COR-L47 (cell line): ENCODE measurements at regions not wholly inside any gene's neighbourhood (a gene's known extent, or its start where the extent isn't known, plus 50 kb on each side); places are given as distances from the start of the nearest gene placed in this dataset.
"Not testable (repeated sequence)": the region's sequence is repeated elsewhere in the genome, so short reads cannot be mapped to it uniquely, and the experiment has no call there.

Source experiments
- DNase-seq: peaks from one replicate; lab custom pipeline; 2025; lab: John Stamatoyannopoulos, UW

DNA sequence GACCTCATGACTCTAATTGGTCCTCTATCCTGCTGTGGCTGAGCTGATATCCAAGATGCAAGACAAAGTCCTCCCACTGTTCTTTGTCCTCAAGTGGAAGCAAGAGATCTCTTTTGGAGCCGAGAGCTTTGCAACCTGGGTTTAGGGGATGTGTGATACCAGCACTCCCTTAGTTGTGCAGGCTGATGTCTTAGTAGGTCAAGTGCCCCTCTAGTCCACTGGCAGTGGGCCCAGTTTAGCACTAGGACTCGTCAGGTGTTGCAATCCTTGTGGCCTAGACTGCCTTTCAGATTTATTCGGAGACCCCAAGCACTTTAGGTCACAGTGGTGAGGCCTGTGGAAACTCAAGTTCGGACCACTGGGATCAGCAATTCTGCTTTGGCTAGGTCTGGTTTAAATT, 64.0 kb downstream of the GPRASP3 start:
- no peak for DNase-seq

DNA sequence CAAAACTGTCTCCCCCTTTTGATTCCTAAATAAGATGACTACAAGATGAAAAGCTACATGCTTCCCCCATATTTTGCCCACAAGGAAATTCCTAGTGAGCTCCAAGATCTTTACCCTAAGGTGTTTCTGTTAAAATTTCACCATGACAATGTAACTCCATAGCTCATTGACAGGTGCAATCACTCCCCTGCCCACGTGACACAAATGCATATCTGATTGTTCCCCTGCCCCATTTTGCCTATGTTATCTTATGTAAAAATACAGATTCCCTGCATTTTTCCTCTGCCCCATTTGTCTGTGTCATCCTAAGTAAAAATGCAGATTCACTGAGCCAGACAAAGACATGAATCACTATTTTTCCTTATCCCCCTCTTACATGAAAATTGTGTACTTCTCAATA, 66.7 kb downstream of the GPRASP3 start:
- DNase-seq, result no peak

DNA sequence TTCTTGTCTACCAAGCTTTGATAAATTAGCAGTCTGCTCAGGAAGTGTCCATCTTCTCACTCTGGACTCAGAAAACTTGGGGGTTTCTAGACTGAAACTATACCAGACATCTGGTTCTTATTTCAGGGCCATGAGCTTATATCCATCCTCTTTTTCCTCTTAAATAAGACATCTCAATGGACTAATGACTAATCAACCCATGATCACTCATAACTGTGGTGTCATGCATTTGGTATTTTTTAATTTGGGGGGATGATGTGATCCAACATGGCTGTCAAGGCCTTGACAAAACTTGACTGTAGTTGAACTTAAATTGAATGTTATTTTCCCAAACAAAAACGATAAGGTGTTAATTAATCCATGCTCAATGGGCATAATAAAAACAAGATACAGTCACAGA, 87.8 kb downstream of the GPRASP3 start:
- DNase-seq, result no peak

DNA sequence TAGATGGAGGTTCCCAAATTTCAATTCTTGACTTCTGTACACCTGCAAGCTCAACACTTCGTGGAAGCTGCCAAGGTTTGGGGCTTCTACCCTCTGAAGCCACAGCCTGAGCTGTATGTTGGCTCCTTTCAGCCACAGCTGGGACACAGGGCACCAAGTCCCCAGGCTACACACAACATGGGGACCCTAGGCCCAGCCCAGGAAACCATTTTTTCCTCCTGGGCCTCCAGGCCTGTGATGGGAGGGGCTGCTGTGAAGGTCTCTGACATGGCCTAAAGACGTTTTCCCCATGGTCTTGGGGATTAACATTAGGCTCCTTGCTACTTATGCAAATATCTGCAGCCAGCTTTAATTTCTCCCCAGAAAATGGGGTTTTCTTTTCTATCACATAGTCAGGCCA, 97.7 kb downstream of the GPRASP3 start:
- not testable (repeated sequence) for DNase-seq

DNA sequence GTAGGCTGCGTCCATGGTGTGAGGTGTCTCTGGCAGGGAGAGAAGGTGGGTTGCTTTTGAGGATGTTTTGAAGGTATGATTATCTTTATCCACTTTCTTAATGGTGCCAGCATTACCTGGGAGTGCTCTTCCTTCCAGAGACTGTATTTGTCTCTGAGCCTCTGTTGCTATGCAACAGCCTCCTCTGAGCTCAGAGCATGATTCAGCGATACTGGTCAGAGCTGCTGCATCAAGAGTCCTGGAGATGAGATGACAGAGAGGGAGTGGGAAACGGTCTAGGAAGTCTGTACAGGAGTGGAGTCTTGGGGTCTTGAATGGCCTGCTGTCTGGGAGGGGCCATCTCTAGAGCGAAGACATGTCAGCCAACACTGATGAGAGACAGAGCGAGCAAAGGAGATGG, 104.4 kb upstream of the RAB40AL start:
- DNase-seq, result no peak

DNA sequence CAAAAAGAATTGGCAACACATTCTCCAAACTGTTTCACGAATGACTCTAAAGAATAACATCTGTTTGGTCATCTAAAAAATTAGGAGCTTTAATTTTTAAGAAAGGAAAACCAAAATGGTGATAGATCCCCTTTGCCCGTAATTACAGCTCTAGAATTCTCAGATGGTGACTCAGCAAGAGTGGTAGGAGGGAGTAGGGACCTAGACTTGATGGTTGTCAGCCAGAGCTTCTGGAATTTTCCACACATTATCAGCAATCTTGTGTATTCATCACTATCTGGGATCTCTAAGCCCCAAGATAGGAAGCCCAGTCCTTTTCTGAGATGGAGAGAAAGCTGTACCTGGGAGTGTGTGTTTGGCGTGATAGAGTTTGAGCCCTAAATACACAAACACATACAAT, 103.9 kb upstream of the RAB40AL start:
- DNase-seq, result no peak

DNA sequence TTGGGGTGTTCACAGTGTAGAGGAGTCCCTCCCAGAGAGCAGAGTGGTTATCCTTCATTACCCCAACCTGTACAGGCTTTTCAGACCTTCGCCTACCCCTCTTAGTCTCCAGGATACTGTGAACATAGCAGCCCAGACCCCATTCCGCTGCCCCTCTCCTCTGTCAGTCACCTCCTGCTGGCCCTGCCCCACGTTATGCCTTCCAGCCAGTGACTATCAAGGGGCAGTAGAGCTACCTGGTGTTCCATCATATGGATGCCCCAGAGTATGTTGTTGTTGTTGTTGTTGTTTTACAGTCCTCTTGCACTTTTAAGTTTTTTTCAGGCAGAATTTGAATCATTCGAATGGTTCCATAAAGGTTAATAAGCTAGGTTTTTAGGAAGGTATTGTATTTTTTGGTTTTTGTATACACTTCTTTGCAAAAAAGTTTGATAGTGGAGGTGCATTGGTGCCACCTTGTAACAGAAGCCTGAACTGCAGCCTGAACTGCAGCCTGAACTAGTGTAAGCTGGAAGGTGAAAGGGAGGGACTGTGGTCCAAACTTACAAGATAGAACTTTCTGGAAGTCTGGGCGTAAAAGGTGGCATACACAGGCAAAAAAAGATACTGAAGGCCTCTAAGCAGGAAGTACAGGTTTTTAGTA, 101.4 kb upstream of the RAB40AL start:
- no peak for DNase-seq

DNA sequence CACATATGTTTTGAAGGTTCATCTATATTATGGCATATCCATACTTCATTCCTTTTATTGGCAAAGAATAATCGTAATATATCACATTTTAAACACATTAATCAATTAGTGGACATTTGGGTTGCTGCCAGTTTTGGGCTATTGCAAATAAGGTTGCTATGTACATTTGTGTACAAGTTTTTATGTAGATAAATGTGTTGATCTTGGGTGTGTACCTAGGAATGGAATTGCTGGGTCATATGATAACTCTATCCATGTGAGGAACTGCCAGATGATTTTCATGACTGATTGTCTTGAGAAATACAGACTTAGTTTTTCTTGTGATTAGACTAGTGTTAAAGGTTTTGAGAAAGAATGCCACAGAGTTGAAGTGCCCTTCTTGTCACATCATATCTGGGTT, 99.2 kb upstream of the RAB40AL start:
- no peak for DNase-seq

DNA sequence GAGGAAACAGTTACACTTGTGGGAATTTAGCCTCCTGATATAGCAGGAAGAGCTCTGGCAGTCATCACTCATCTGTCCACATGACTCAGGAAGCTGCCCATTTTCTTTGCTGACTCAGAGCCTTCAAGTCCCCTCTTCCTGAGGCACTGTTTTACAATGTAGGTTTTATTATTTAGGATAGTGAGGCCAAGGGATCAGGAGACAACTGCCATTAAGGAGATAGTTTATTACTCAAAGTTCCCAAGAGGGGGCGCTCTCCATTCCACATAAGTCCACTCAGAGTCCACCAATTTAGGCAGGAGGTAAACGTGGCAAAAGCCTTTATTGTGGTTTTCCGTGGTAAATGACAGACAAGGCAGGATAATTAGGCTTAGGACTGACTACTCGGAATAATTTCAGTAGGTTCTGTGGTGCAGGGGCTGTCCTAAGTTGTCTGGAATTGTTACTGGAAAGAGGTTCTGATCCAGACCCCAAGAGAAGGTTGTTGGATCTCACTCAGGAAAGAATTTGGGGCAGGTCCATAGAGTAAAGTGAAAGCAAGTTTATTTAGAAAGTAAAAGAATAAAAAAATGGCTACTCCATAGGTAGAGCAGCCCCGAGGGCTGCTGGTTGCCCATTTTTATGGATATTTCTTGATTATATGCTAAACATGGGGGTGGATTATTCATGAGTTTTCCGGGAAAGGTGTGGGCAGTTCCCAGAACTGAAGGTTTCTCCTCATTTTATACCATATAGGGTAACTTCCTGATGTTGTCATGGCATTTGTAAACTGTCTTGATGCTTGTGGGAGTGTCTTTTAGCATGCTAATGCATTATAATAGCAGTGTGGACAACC, 96.0 kb upstream of the RAB40AL start:
- no peak for DNase-seq

DNA sequence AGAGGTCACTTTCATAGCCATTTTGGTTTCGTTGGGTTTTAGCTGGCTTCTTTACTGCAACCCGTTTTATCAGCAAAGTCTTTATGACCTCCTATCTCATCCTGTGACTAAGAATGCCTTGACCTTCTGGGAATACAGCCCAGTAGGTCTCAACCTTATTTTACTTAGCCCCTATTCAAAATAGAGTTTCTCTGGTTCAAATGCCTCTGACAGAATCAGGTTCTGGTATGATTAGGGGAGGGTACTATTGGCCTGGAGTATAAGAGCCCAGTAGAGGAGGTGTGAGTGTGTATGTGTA, 95.4 kb upstream of the RAB40AL start:
- DNase-seq, result no peak

DNA sequence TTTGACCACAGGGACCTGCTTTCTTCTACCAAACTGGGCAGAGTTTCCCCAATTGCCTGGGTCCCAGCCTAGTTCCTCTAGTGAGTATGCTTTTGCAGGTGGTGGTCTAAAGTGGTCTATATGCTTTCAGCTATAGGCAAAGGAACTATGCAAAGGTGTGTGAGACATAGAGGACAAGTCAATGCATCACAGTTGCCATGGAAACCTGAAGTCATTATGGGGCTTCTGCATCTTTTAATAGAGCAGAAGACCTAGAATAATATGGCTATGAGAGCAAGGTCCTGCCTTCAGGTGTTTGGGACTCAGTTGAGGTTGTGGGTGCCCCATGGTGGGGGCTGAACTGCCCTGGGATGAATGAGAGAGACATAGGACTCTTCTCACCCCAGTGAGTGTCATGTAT, 92.1 kb upstream of the RAB40AL start:
- DNase-seq, result no peak

DNA sequence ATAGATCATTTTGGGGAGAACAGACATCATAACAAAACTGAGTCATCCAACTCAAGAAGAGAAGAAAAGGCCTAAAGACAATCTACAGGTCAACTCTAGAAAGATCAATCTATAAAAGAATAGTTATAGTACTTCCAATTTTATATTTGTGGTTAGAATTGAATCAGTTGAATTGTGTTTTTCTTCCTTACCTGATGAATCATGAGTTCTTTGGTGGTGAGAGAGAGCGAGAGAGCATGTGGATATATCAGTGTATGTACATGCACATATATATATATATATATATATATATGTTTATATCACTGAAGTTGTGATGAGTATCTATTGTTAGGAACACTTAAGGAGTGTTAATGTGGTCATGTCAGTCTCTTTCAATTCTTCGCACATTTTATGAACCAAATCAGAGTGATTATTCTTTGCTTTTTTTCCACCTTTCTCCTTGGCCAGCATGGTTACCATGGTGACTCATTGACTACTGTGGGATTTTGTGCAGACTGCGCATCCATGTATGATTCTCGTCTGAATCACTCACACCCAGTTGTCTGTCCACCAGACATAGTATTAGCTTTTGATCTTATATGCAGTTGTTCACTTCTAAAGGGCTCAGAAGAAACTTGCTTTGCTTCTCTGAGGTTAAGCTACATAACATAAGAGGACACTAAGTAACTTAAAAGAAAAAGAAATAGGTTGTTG, 90.4 kb upstream of the RAB40AL start:
- no peak for DNase-seq

DNA sequence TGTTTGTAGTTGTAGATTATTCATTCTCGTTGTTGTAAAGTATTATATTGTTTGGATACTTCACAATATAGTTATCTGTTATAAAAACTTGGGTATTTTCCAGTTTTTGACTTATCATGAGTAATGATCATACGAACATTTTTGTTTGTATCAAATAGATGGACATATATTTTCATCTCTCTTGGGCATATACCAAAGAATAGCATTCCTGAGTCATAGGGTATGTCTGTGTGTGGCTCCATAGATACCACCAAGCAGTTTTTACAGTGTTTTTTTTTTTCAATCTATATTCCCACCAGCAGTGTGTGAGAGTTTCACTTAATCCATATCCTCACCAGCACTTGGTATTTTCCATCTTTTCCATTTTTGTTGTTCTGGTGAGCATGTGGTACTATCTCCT, 89.7 kb upstream of the RAB40AL start:
- DNase-seq, result no peak

DNA sequence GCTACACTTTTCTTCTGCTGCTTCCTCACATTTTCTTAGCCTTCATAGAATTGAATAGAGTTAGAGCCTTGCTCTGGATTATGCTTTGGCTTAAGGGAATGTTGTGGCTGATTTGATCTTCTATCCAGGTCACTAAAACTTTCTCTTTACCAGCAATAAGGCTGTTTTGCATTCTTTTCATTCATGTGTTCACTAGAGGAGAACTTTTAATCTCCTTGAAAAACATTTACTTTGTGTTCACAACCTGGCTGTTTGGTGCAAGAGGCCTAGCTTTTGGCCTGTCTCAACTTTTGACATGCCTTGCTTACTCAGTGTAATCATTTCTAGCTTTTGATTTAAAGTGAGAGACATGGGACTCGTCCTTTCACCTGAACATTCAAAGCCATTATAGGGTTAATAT, 87.7 kb upstream of the RAB40AL start:
- DNase-seq, result no peak

DNA sequence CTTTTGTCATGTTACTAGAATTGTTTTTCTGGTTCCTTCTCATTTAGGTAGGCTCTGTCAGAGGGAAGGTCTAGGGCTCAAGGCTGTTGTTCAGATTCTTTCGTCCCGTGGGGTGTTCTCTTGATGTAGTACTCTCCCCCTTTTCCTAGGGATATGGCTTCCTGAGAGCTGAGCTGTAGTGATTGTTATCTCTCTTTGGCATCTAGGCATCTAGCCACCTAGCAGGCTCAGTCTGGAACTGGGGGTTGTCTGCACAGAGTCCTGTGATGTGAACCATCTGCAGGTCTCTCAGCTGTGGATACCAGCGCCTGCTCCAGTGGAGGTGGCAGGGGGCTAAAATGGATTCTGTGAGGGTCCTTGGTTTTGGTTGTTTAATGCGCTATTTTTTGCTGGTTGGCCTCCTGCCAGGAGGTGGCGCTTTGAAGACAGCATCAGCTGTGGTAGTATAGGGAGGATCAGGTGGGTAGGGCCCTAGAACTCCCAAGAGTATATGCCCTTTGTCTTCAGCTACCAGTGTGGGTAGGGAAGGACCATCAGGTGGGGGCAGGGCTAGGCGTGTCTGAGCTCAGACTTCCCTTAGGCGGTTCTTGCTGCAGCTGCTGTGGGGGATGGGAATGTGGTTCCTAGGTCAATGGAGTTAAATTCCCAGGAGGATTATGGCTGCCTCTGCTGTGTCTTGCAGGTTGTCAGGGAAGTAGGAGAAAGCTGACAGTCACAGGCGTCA, 78.1 kb upstream of the RAB40AL start:
- DNase-seq, result not testable (repeated sequence)

DNA sequence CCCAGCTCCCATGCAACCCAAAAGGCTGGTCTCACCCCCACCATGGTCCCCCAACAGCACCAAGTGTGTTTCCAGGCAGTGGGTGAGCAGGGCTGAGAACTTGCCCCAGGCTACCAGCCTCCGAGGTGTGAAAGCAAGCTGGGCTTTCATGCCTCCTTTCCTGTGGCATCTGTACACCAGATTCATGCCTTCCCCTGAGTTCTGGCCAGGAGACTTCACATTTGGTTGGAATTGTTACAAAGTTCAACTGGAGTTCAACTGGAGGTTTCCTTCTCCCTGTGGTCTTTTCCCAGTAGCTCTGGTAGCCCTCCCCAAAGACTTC, 77.6 kb upstream of the RAB40AL start:
- no peak for DNase-seq

DNA sequence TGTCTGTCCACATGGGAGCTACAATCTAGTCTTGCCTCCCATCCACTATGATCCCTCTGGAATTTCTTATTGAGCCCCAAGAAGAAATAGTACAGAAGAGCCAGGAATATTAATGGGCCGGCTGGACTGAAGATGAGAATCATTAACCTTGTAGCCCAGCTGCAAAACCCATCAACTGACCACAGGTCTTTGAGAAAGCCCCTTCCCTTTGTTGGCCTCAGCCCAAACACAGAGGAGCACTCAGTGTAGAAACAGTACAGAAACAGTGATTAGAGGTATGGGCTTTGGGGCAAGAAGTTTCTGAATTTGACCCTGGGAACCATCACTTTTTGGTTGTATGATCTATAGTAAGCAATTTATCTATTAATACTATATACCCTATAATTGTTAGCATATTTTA, 76.8 kb upstream of the RAB40AL start:
- no peak for DNase-seq

DNA sequence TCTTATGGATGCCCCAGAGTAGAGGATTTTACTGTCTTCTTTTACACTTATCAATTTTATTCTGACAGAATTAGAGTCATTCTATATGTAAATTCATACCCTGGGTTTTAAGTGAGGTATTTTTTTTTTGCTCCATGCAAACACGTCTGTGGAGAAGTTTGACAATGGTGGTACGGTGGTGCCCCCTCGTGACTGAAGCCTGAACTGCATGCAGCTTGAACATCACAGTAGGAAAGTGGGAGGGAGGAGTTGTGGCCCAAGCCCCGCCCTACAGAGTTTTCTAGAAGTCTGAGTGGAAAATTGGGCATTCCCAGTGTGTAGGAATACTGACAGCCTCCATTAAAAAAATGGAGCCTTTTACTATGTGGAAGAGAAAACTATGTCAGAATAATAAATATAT, 73.3 kb upstream of the RAB40AL start:
- peak; percentile 47 for DNase-seq

DNA sequence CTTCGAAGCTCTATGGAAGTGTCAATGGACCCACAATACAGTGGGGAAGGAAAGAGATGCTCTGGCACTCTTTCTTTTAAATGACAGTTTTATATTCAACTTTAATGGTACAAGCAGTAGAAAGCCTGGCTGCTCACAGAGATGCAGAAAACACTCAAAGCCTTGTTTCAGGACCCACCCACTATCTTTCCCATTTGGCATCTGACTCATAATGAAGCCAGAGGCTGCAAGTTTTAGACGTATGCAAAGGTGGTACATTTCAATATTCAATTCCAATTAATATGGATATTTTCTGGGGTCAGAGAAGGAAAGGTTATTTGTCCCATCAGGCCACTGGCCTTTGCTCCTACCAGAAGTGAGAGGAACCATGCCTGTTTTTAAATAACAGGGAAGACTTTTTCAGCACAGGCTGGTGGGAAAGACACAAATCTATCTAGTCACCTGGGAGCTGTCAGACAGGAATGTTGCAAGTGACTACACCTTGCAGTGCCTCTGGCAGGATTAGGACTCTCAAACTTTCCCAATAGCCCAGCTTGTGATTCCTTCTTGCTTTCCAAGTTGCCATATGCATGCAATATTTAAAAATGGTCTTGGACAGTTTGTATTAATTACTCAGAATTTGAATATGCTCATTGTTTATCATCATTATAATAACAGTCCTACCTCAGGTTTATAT, 70.0 kb upstream of the RAB40AL start:
- no peak for DNase-seq

DNA sequence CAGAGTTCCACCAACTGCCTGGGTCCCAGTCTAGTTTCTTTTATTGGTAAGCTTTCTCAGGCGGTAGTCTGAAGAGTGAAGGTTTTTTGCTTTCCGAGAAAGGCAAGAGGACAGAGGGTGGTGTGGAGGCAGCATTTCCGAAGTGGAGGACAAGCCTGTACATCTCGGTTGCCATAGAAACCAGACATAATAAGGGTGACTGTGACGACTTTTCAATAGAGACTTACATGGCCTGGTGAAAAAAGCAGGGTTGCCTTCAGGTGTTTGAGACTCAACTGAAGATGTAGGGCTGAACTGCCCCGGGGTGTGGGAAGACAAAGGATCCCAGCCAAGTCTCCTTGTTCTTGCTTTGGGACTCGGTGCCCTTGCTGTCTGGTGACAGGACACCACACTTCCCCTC, 53.6 kb upstream of the RAB40AL start:
- DNase-seq, result no peak
